IMR-90 (cell line): ENCODE measurements at regions not wholly inside any gene's neighbourhood (a gene's known extent, or its start where the extent isn't known, plus 50 kb on each side); places are given as distances from the start of the nearest gene placed in this dataset.

ENCODE experiments used
- ATAC-seq: fragments of 200-7000 bp; cut with Tn5 transposase; 2 replicates; pipeline ENCODE4 v1.9.1; 2020; ENCODE audit warnings: low read depth, mild to moderate bottlenecking, moderate library complexity
- BruUV-seq: library from RNA; stranded (reverse); fragments of 400-500 nt; replicated peaks from 2 replicates; lab custom pipeline; 2021; lab: Mats Ljungman, UMichigan
- CTCF ChIA-PET: fragments of 300-600 bp; formaldehyde crosslinking; extraction: SDS; loops from one replicate; lab custom pipeline; 2021; ENCODE audit warnings: antibody characterized with exemption; lab: Yijun Ruan, JAX
- POLR2A ChIA-PET: fragments of 300-600 bp; sonication (Branson Sonifier 250); formaldehyde crosslinking; loops from one replicate; lab custom pipeline; 2022; ENCODE audit warnings: antibody characterized with exemption; ENCODE audit not compliant: unreplicated experiment; lab: Charles Lee
- DNase-seq: peaks from one replicate; pipeline ENCODE4 v3.0.0; 2013
- H2AFZ ChIP-seq: replicated peaks from 2 replicates; pipeline ENCODE3; 2013; ENCODE audit warnings: low read length, mild to moderate bottlenecking; ENCODE audit not compliant: poor library complexity
- H2AK5ac ChIP-seq: 2 replicates; pipeline ENCODE4 v1.6.1; 2013; ENCODE audit warnings: low read depth, low read length, inconsistent platforms
- H2AK9ac ChIP-seq: replicated peaks from 2 replicates; pipeline ENCODE3; 2013; ENCODE audit warnings: mild to moderate bottlenecking, low read depth, low read length, moderate library complexity; ENCODE audit not compliant: poor library complexity
- H2BK120ac ChIP-seq: 2 replicates; pipeline ENCODE4 v1.6.1; 2013; ENCODE audit warnings: low read depth, low read length, inconsistent platforms
- H2BK15ac ChIP-seq: 3 replicates; pipeline ENCODE4 v1.6.1; 2013; ENCODE audit warnings: low read depth, low read length, inconsistent platforms
- H2BK20ac ChIP-seq: 2 replicates; pipeline ENCODE4 v1.6.1; 2013; ENCODE audit warnings: low read depth, mild to moderate bottlenecking, inconsistent platforms, low read length, moderate library complexity
- H2BK5ac ChIP-seq: 2 replicates; pipeline ENCODE4 v1.6.1; 2013; ENCODE audit warnings: mild to moderate bottlenecking, low read depth, low read length, inconsistent platforms; ENCODE audit not compliant: poor library complexity, severe bottlenecking
- H3K14ac ChIP-seq: replicated peaks from 2 replicates; pipeline ENCODE4 v1.6.1; 2013; ENCODE audit warnings: low read depth, low read length, inconsistent platforms
- H3K18ac ChIP-seq: 2 replicates; pipeline ENCODE4 v1.6.1; 2013; ENCODE audit warnings: low read depth, low read length, control low read depth
- H3K23ac ChIP-seq: 2 replicates; pipeline ENCODE4 v1.6.1; 2013; ENCODE audit warnings: low read depth, low read length, inconsistent platforms
- H3K27ac ChIP-seq: 2 replicates; pipeline ENCODE4 v1.5.1; 2013; ENCODE audit warnings: mild to moderate bottlenecking, control low read depth, low read length; ENCODE audit not compliant: insufficient read depth
- H3K27me3 ChIP-seq: 2 replicates; pipeline ENCODE4 v1.6.1; 2013; ENCODE audit warnings: low read length; ENCODE audit not compliant: control insufficient read depth, insufficient read depth
- H3K36me3 ChIP-seq: 2 replicates; pipeline ENCODE4 v1.6.1; 2013; ENCODE audit warnings: low read length, mixed read lengths; ENCODE audit not compliant: control insufficient read depth, insufficient read depth
- H3K4ac ChIP-seq: 2 replicates; pipeline ENCODE4 v1.6.1; 2013; ENCODE audit warnings: low read depth, low read length, inconsistent platforms
- H3K4me1 ChIP-seq: 2 replicates; pipeline ENCODE4 v1.6.1; 2013; ENCODE audit warnings: low read length, mixed read lengths; ENCODE audit not compliant: control insufficient read depth, insufficient read depth
- H3K4me2 ChIP-seq: 2 replicates; pipeline ENCODE4 v1.6.1; 2013; ENCODE audit warnings: low read depth, mild to moderate bottlenecking, control low read depth, low read length, moderate library complexity
- H3K4me3 ChIP-seq: 2 replicates; pipeline ENCODE4 v1.5.1; 2013; ENCODE audit warnings: low read depth, mild to moderate bottlenecking, control low read depth, low read length, moderate library complexity; ENCODE audit not compliant: insufficient read depth
- H3K56ac ChIP-seq: 2 replicates; pipeline ENCODE4 v1.6.1; 2013; ENCODE audit warnings: low read length, inconsistent platforms; ENCODE audit not compliant: insufficient read depth; ENCODE audit errors: extremely low read depth
- H3K79me1 ChIP-seq, 2 experiments: 2 replicates each; pipeline ENCODE4 v1.6.1; 2013; ENCODE audit warnings: low read length in 2 of 2, inconsistent platforms in 1 of 2, low read depth in 1 of 2
- H3K9ac ChIP-seq: 2 replicates; pipeline ENCODE4 v1.6.1; 2013; ENCODE audit warnings: low read depth, low read length, control low read depth
- H3K9me1 ChIP-seq: 2 replicates; pipeline ENCODE4 v1.6.1; 2013; ENCODE audit warnings: low read length, inconsistent platforms; ENCODE audit not compliant: insufficient read depth
- H3K9me3 ChIP-seq: 2 replicates; pipeline ENCODE4 v1.6.1; 2013; ENCODE audit warnings: low read length; ENCODE audit not compliant: control insufficient read depth, insufficient read depth
- H4K20me1 ChIP-seq: 2 replicates; pipeline ENCODE4 v1.6.1; 2013; ENCODE audit warnings: low read length, inconsistent platforms; ENCODE audit not compliant: insufficient read depth
- H4K5ac ChIP-seq: 2 replicates; pipeline ENCODE4 v1.6.1; 2013; ENCODE audit warnings: mild to moderate bottlenecking, low read depth, low read length, control low read depth
- H4K8ac ChIP-seq, 2 experiments: 2 replicates each; pipeline ENCODE4 v1.6.1; 2013; ENCODE audit warnings: low read depth in 2 of 2, low read length in 2 of 2, control low read depth in 1 of 2, inconsistent platforms in 1 of 2
- H4K91ac ChIP-seq: 2 replicates; pipeline ENCODE4 v1.6.1; 2013; ENCODE audit warnings: low read depth, low read length, inconsistent platforms; ENCODE audit not compliant: insufficient read depth
- BHLHE40 ChIP-seq: fragments of 150-350 bp; IDR thresholded peaks from 2 replicates; pipeline ENCODE4 v1.6.1; 2016; ENCODE audit warnings: mild to moderate bottlenecking, low read depth, low read length
- CEBPB ChIP-seq: IDR thresholded peaks from 2 replicates; pipeline ENCODE4 v1.6.1; 2012; ENCODE audit warnings: low read depth, low read length, improper control_type of control experiment
- MXI1 ChIP-seq: IDR thresholded peaks from 2 replicates; pipeline ENCODE4 v1.6.1; 2012; ENCODE audit warnings: low read depth, mild to moderate bottlenecking, low read length, moderate library complexity, borderline replicate concordance
- RFX5 ChIP-seq: IDR thresholded peaks from 2 replicates; pipeline ENCODE4 v1.8.0; 2012; ENCODE audit warnings: low read depth, mild to moderate bottlenecking, low read length, moderate library complexity
- SMC3 ChIP-seq: fragments of 150-350 bp; IDR thresholded peaks from 2 replicates; pipeline ENCODE4 v1.6.1; 2016; ENCODE audit warnings: low read depth, mild to moderate bottlenecking, antibody characterized with exemption, low read length, moderate library complexity
- USF2 ChIP-seq: fragments of 150-350 bp; IDR thresholded peaks from 2 replicates; pipeline ENCODE4 v1.6.1; 2017; ENCODE audit warnings: mild to moderate bottlenecking, antibody characterized with exemption, low read length, low read depth
- WGBS, 2 experiments: methylation state at CpG; one replicate each; pipeline versions ENCODE4 v1.1.5 to v1.1.7; 2013; ENCODE audit warnings: missing lambda C conversion rate in 2 of 2; ENCODE audit not compliant: insufficient read length in 1 of 2; ENCODE audit errors: extremely low coverage in 2 of 2; 5-methylcytosine and 5-hydroxymethylcytosine counted together
- dilution Hi-C: fragments of 300-500 bp; cut with HindIII; formaldehyde crosslinking; loops from one replicate; pipeline ENCODE4 v1.14.3; 2018; ENCODE audit warnings: low sequenced_read_pairs; ENCODE audit not compliant: unreplicated experiment
- in situ Hi-C: fragments of 300-500 bp; cut with MboI; formaldehyde crosslinking; loops from 3 replicates; pipeline ENCODE4 v1.14.3; 2019; ENCODE audit warnings: low sequenced_read_pairs, inconsistent platforms, mixed read lengths
- intact Hi-C: fragments of 100-400 bp; cut with micrococcal nuclease; formaldehyde crosslinking; loops from 2 replicates; pipeline ENCODE4 v1.10.0; 2022
- TF ChIP-seq, protein P1 (sequence below): fragments of 150-350 bp; IDR thresholded peaks from 2 replicates; pipeline ENCODE4 v1.6.1; 2016; ENCODE audit warnings: low read depth, mild to moderate bottlenecking, low read length, moderate library complexity, borderline replicate concordance

DNA sequence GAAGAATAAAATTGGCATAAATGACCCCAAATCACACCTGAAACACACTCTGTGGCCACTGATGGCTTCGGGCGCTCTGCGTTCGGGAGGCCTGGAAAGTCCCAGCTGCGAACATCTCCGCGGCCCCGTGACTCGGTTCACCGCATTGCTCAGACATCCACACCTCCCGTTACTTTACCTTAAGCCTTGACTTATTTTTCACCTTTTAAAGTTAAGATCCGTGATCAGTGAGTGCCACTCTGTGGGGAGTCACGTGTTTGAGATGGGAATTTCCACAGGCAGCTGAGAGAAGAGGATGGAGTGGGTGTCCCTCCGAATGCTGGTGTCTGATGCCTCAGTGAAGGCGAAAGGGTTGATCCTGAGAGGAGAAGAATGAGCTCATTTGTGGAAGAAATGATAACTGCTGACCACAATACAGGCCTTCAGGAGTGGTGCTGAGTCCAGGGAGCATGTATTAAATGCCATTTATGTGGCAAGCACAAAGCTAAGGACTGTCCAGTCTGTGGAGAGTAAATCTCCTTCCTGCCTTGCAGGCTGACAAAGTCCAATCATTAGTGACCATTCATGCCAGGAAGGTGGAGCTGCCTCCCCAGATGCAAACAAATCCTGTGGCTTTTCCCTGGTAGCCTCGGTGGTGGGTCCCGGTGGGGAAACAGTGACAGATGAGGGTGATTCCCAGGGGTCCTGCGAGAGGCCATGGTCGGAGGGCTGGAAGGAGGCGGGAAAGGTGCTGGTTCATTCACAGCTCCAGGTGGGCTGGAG is 168.8 kb downstream of the RTP5 start:
- in situ Hi-C loops: no loop called here
- BruUV-seq: no TSS peak
- Histone ChIP-seq H3K4me3 (no peak overlapping the region), H3K27me3 (peaks cover 87% of the 10 kb centered on the region), H4K5ac (no peak overlapping the region), H3K4ac (no peak overlapping the region), H2BK5ac (no peak overlapping the region), H3K9me1 (no peaks in the 10 kb centered on the region), H2BK15ac (no peak overlapping the region), H4K20me1 (peaks cover 7% of the 10 kb centered on the region; the same call in 1 of the 2 replicates), H2AK5ac (no peak overlapping the region), H3K56ac (no peak overlapping the region), H3K14ac (no peak overlapping the region), H3K79me1 (no peaks in the 10 kb centered on the region), H3K4me2 (no peak overlapping the region), H3K23ac (no peak overlapping the region), H2BK20ac (no peak overlapping the region), H3K36me3 (no peaks in the 10 kb centered on the region), H2AFZ (no peak overlapping the region), H3K9ac (no peak overlapping the region), H2BK120ac (no peak overlapping the region), H3K4me1 (no peaks in the 10 kb centered on the region), H4K8ac (no peak overlapping the region), H2AK9ac (no peak overlapping the region), H3K9me3 (0 out of 2 replicates have a peak, but pooled peaks cover 5% of the 10 kb centered on the region), H3K18ac (no peak overlapping the region), H3K27ac (no peak overlapping the region), H4K91ac (no peak overlapping the region)
- intact Hi-C loops: no loop called here
- POLR2A ChIA-PET: no interaction called here
- WGBS, 2 experiments: 95% methylated on average over 4 of the region's 20 CpGs; no CpG with 5 or more reads in 1 of the 2 experiments
- no peak for DNase-seq
- dilution Hi-C loops: no loop called here
- CTCF ChIA-PET: no interaction called here
- ATAC-seq: no peak
- TF ChIP-seq MXI1: no peak
- no peak for TF ChIP-seq RFX5
- TF ChIP-seq CEBPB: no peak
- TF ChIP-seq SMC3: no peak
- TF ChIP-seq USF2: no peak
- TF ChIP-seq, protein P1, sequence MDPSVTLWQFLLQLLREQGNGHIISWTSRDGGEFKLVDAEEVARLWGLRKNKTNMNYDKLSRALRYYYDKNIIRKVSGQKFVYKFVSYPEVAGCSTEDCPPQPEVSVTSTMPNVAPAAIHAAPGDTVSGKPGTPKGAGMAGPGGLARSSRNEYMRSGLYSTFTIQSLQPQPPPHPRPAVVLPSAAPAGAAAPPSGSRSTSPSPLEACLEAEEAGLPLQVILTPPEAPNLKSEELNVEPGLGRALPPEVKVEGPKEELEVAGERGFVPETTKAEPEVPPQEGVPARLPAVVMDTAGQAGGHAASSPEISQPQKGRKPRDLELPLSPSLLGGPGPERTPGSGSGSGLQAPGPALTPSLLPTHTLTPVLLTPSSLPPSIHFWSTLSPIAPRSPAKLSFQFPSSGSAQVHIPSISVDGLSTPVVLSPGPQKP: no peak
- TF ChIP-seq BHLHE40: no peak
